Mucosa of rectum (tissue), 2 donors: ENCODE measurements at regions not wholly inside any gene's neighbourhood (a gene's known extent, or its start where the extent isn't known, plus 50 kb on each side); places are given as distances from the start of the nearest gene placed in this dataset.

Experiments used
- H3K27ac ChIP-seq, 2 donors: one replicate each; pipeline ENCODE4 v1.7.0; 2013; ENCODE audit warnings: inconsistent platforms in 2 of 2, low read depth in 2 of 2, low read length in 2 of 2
- H3K27me3 ChIP-seq, 2 donors: one replicate each; pipeline ENCODE4 v1.7.0; 2013; ENCODE audit warnings: low read length in 2 of 2; ENCODE audit not compliant: control insufficient read depth in 2 of 2, insufficient read depth in 2 of 2
- H3K36me3 ChIP-seq, 2 donors: one replicate each; pipeline ENCODE4 v1.7.0; 2013; ENCODE audit warnings: low read length in 2 of 2; ENCODE audit not compliant: control insufficient read depth in 2 of 2, insufficient read depth in 2 of 2
- H3K4me1 ChIP-seq, 2 donors: one replicate each; pipeline ENCODE4 v1.7.0; 2013; ENCODE audit warnings: low read length in 2 of 2, mild to moderate bottlenecking in 1 of 2; ENCODE audit not compliant: control insufficient read depth in 2 of 2, insufficient read depth in 2 of 2
- H3K4me3 ChIP-seq, 2 donors: one replicate each; pipeline ENCODE4 v1.7.0; 2013; ENCODE audit warnings: low read length in 2 of 2
- H3K9ac ChIP-seq, 2 donors: one replicate each; pipeline ENCODE4 v1.7.0; 2013; ENCODE audit warnings: low read length in 2 of 2, low read depth in 1 of 2, mild to moderate bottlenecking in 1 of 2
- H3K9me3 ChIP-seq, 2 donors: one replicate each; pipeline ENCODE4 v1.7.0; 2013; ENCODE audit warnings: low read length in 2 of 2; ENCODE audit not compliant: control insufficient read depth in 2 of 2
- donor health status: healthy.
- donor health status: Normal muscosa, but diverticular disease.

DNA sequence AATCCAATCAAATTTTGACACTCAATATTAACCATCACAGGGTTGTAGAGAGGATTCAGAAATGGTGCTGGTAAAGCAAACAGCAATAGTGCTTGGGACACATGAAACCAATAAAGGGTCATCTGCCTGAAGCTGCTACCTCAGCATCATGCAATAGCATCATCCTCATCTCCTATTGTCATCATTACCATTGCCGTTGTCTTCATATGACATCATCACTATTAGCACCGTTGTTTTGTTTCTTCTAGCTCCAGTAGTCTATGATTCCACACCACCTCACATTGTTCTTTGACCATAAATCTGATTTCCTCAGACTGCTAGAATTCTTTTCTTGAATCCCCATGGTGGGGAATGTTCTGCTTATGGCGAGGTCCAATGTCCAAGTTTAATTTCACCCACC, 52.8 kb upstream of the GRK3 start:
- Histone ChIP-seq H3K36me3 (peaks cover 2 to 3% of the 10 kb centered on the region in 2 donors), H3K9me3 (no peaks in the 10 kb centered on the region), H3K4me1 (no peaks in the 10 kb centered on the region), H3K4me3 (no peak overlapping the region), H3K27me3 (no peaks in the 10 kb centered on the region), H3K27ac (no peak overlapping the region), H3K9ac (no peak overlapping the region)

DNA sequence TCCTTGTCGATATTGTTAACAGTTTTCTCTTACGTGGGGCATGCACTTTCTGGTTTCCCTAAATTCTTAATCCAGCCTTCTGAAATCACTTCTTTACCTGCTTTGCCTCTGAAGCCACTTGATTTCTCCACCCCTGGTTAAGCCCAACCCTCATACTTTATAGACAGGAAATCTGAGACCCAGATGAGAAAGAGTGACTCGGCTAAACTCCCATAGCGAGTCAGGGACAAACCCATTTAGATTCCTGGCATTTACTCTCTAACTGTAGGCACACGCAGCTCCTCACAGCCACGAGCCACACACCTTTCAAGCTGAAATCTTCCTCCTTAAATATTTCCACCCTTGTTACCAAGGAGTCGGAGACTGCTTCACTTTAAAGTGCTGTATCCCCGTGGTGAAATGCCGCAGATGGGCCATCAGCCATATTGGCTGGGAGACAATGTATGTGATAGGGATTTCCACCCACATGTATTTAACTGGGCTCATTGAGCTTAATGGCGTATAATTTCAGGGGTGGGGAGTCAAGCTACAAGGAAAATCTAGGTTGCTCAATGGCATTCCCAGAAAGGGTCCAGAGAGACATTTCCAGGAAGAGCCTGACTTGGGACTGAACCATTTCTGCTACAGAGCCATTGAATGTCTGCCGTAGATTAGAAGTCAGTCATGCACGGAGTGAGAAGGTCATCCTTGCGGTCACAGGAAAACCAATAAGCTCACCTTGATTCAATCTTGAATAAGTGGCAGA, 49.9 kb upstream of the GRK3 start:
- Histone ChIP-seq H3K4me1 (no peaks in the 10 kb centered on the region), H3K9me3 (no peaks in the 10 kb centered on the region)

More for the DNA sequence above, 49.9 kb upstream of the GRK3 start:
- Histone ChIP-seq H3K4me3 (no peak overlapping the region), H3K27ac (no peak overlapping the region), H3K27me3 (no peaks in the 10 kb centered on the region), H3K36me3 (peaks cover 2 to 3% of the 10 kb centered on the region in 2 donors), H3K9ac (no peak overlapping the region)
